AG10803 (cell line): ENCODE measurements at regions not wholly inside any gene's neighbourhood (a gene's known extent, or its start where the extent isn't known, plus 50 kb on each side); places are given as distances from the start of the nearest gene placed in this dataset.

Experiments used
- DNase-seq: peaks from one replicate; pipeline ENCODE4 v3.0.0; 2010; ENCODE audit warnings: low read depth
- H3K4me3 ChIP-seq: 2 replicates; pipeline ENCODE4 v1.5.1; 2011; ENCODE audit warnings: mild to moderate bottlenecking, low read length, control low read depth
- CTCF ChIP-seq: conservative IDR thresholded peaks from 2 replicates; pipeline ENCODE4 v1.5.1; 2011; ENCODE audit warnings: mild to moderate bottlenecking, low read length, control low read depth, inconsistent platforms

GRCh38 chr9:120230227-120230626, 349.7 kb downstream of the CDK5RAP2 start:
- no peak for TF ChIP-seq CTCF
- no peak overlapping the region for H3K4me3 ChIP-seq
- no peak for DNase-seq

- TF ChIP-seq CTCF = no peak
- DNase-seq = no peak
- no peak overlapping the region for H3K4me3 ChIP-seq
These were observed 358.1 kb downstream of the CDK5RAP2 start for GRCh38 chr9:120221844-120222243.

GRCh38 chr9:120214332-120214731, 365.6 kb downstream of the CDK5RAP2 start:
- no peak overlapping the region for H3K4me3 ChIP-seq
- no peak for TF ChIP-seq CTCF
- DNase-seq = no peak

GRCh38 chr9:120212853-120213200, 367.1 kb downstream of the CDK5RAP2 start:
- TF ChIP-seq CTCF = no peak
- no peak overlapping the region for H3K4me3 ChIP-seq
- DNase-seq = no peak

GRCh38 chr9:120212153-120212852, 367.7 kb downstream of the CDK5RAP2 start:
- TF ChIP-seq CTCF = no peak
- DNase-seq = no peak
- no peak overlapping the region for H3K4me3 ChIP-seq

- DNase-seq = no peak
- TF ChIP-seq CTCF = no peak
- no peak overlapping the region for H3K4me3 ChIP-seq
These were observed 369.7 kb downstream of the CDK5RAP2 start for GRCh38 chr9:120210274-120210673.

- TF ChIP-seq CTCF = no peak
- no peak for DNase-seq
- H3K4me3 ChIP-seq = no peak overlapping the region
These were observed 376.9 kb downstream of the CDK5RAP2 start for GRCh38 chr9:120202856-120203654.
